ENCODE measurements at regions not wholly inside any gene's neighbourhood (a gene's known extent, or its start where the extent isn't known, plus 50 kb on each side); places are given as distances from the start of the nearest gene placed in this dataset.
"Not testable (repeated sequence)": the region's sequence is repeated elsewhere in the genome, so short reads cannot be mapped to it uniquely, and the experiment has no call there.

DNA sequence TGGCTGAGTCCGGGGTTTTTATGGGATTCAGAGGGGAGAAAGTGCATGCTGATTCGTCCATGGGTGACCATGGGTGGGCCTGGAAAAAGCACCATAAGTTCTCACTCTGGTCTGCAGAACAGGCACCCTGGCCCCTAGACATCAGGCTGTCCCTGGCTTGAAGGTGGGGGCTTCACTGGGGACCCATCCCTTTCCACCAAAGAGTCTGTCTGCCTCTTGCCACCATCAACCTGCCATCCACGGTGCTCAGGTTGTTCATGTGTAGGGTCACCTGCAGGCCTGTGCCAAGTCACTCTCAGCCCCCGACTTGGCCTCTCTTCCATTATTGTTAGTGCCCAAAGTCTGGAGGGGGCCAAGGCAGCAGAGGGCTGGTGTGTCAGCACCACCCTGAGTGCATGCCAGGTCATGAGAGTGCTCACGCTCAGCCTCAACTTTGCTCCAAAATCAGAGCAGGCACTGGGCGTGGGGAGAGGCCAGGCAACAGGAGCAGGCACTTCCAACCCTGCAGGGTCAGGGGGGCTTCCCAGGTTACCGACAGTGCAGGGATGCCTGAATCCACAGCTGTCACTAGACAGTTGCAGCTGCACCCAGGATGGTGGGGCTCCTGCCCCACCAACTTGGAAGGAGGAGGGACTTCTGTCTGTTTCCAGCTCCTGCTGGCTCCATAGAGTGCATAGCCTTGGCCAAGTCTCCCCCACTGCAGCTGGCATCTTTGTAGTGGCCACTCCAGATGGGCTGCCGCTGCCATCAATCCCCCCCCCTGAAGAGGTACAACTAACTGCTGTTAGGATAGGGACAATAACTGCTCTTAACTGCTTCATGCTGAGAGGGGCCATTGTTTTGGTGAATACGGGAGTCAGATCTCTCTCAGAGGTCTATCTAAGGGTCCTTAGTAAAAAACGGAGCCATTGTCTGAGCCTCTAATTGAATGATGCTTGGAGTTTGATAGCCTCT lies 209.3 kb downstream of the AKAIN1 start:
- ChIA-PET POLR2A (no interaction called here), CTCF (no interaction called here)
- Mint-ChIP-seq H3K36me3 (ENCODE audit: low read depth) (no peaks in the 10 kb centered on the region), H3K4me3 (no peak overlapping the region), H3K27ac (no peak overlapping the region), H3K9me3 (peaks cover 11% of the 10 kb centered on the region), H3K27me3 (no peaks in the 10 kb centered on the region), H3K4me1 (no peaks in the 10 kb centered on the region)
- no peak for DNase-seq

DNA sequence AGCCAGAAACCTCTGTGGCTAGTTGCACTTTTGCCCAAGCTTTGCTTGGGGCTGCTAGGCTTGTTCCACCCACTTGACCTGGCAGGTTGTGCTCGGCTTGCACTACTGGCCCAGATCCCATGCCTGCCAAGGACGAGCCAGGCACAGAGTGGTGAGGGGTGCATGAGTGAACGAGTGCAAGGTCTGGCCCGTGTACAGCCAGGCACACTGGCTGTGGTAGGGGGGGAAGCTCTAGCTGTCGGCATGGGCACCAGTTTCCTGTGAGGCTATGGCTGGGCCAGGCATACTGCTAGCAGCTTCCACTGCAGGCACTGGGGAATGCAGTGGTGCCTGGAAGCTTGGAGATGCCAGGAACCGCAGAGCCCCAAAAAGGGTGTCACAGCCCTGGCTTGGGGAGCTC lies 210.4 kb downstream of the AKAIN1 start:
- ChIA-PET CTCF (no interaction called here), POLR2A (no interaction called here)
- Mint-ChIP-seq H3K4me3 (no peak overlapping the region), H3K36me3 (ENCODE audit: low read depth) (no peaks in the 10 kb centered on the region), H3K27ac (no peak overlapping the region), H3K4me1 (no peaks in the 10 kb centered on the region), H3K9me3 (peaks cover 8% of the 10 kb centered on the region), H3K27me3 (no peaks in the 10 kb centered on the region)
- no peak for DNase-seq

DNA sequence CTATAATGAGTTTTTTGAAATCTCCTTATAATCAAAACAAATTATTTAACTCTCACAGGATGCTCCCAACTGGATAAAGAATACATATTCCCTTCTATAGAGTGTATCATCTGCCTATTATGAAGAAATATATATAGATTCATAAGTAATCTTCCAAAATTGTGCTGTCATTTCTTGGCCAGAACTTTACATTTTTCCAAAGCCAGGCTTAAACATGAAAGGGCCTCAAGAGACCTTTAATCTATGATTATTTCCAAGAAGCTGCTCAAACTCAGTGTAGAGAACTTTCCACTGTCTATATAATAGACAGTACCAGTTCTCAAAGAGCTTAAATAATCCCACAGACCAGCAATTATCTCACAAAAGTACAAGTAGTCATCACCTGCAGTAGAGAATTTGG lies 211.0 kb downstream of the AKAIN1 start:
- CTCF ChIA-PET, result no interaction called here

DNA sequence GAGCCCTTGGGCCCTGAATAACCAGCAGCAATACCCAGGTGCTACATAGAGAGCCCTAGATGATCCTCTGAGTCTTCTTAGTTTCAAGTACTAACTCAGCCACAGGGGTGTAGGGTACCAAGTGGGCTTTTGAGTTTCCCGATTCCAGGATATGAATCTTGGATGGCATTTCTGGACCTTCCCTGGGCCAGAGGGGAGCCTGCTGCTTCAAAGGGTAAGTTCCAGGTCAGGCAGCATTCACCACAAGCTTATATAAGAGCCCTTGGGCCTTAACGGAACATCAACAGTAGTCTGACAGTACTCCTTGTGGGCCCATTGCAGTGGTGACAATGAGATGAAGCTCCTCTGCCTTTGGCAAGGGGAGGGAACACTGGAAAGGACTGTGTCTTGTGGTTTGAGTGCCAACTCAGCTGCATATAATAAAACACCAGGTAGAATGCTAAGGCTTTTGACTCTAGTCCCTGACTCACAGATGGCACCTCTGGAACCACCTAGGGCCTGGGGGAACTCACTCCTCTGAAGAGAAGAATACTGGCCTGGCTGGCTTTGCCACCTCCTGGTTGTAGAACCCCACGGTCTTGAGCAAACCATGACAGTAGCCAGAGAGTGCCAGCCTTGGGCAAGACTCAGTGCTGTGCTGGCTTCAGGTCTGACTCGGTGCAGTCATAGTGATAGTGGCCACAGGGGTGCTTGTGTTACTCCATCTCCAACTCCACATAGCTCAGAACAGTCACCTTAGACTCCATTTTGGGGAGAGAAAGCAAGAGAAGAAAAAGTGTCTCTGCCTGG lies 235.7 kb downstream of the AKAIN1 start:
- no peaks in the 10 kb centered on the region for H3K27me3 Mint-ChIP-seq
- no peak overlapping the region for H3K27ac Mint-ChIP-seq
- DNase-seq, result no peak
- H3K4me1 Mint-ChIP-seq, result no peaks in the 10 kb centered on the region
- ChIA-PET POLR2A (no interaction called here), CTCF (no interaction called here)
- no peaks in the 10 kb centered on the region for H3K36me3 Mint-ChIP-seq (ENCODE audit: low read depth)
- H3K4me3 Mint-ChIP-seq, result no peak overlapping the region
- peaks cover 18% of the 10 kb centered on the region for H3K9me3 Mint-ChIP-seq

More for the DNA sequence above, 211.0 kb downstream of the AKAIN1 start:
- DNase-seq, result no peak
- H3K4me1 Mint-ChIP-seq, result no peaks in the 10 kb centered on the region
- H3K27me3 Mint-ChIP-seq, result no peaks in the 10 kb centered on the region
- H3K4me3 Mint-ChIP-seq, result no peak overlapping the region
- H3K36me3 Mint-ChIP-seq (ENCODE audit: low read depth), result no peaks in the 10 kb centered on the region
- H3K27ac Mint-ChIP-seq, result no peak overlapping the region
- POLR2A ChIA-PET, result no interaction called here
- H3K9me3 Mint-ChIP-seq, result peaks cover 8% of the 10 kb centered on the region

DNA sequence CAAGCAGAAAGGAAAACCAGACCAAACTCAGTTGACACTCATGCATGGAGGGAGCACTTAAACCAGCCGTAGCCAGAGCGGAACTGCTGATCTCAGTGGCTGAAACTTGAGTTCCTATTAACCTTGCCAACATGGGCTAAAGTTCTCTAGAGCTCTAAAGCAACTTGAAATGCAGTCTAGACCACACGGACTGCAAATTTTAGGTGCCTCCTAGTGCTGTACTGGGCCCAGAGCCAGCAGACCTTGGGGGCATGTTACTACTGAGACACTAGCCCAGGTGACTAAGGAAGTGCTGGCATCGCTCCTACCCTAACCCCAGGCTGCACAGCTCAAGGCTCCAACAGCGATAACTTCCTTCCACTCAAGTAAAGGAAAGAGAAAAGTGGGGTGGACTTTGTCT lies 236.5 kb downstream of the AKAIN1 start:
- no peaks in the 10 kb centered on the region for H3K27me3 Mint-ChIP-seq
- no peaks in the 10 kb centered on the region for H3K36me3 Mint-ChIP-seq (ENCODE audit: low read depth)
- no peak for DNase-seq
- H3K27ac Mint-ChIP-seq, result no peak overlapping the region
- no peaks in the 10 kb centered on the region for H3K4me1 Mint-ChIP-seq
- ChIA-PET POLR2A (no interaction called here), CTCF (no interaction called here)
- H3K9me3 Mint-ChIP-seq, result peaks cover 18% of the 10 kb centered on the region
- H3K4me3 Mint-ChIP-seq, result no peak overlapping the region

DNA sequence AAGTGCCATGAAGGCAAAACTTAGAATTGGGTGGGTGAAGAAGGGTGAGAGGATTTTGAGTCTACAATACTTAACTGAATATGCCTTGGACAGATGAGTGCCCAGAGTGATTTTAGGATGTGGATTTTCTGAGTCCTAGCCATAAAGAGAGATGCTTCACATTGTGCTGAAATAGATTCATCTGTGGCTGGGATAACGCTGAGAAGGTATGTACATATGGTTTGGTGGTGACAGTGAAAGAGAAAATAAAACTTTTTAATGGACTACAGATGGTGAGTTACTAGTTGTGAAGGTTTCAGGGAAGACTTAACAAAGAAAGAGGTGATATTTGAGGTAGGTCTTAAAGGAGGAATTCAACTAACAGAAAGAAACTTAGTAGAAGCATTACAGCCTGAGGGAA lies 265.8 kb downstream of the AKAIN1 start:
- POLR2A ChIA-PET, result no interaction called here
- CTCF ChIA-PET, result no interaction called here

DNA sequence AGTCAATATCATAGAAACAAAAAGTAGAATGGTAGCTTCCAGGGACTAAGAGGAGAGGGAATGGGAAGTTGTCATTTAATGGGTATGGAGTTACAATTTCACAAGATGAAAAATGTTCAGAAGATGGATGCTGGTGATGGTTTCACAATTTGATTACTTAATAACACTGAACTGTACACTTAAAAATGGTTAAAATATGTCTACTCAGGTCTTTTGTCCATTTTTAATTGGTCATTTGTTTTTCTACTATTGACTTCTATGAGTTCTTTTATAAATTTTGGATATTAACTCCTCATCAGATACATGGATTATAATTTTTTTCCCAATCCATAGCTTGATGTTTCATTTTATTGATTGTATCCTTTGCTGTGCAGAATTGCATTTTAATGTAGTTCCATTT lies 275.5 kb downstream of the AKAIN1 start:
- Mint-ChIP-seq H3K27me3 (no peaks in the 10 kb centered on the region), H3K36me3 (ENCODE audit: low read depth) (no peaks in the 10 kb centered on the region)

More for the DNA sequence above, 265.8 kb downstream of the AKAIN1 start:
- Mint-ChIP-seq H3K27ac (no peak overlapping the region), H3K27me3 (no peaks in the 10 kb centered on the region), H3K9me3 (peaks cover 6% of the 10 kb centered on the region), H3K36me3 (ENCODE audit: low read depth) (no peaks in the 10 kb centered on the region), H3K4me3 (no peak overlapping the region), H3K4me1 (no peaks in the 10 kb centered on the region)
- DNase-seq, result no peak

DNA sequence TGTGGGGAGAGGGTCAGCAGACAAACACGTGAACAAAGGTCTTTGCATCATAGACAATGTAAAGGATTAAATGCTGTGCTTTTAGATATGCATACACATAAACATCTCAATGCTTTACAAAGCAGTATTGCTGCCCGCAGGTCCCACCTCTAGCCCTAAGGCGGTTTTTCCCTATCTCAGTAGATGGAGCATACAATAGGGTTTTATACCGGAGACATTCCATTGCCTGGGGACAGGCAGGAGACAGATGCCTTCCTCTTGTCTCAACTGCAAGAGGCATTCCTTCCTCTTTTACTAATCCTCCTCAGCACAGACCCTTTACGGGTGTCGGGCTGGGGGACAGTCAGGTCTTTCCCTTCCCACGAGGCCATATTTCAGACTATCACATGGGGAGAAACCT lies 279.5 kb downstream of the AKAIN1 start:
- H3K9me3 Mint-ChIP-seq; H3K36me3 Mint-ChIP-seq (ENCODE audit: low read depth); H3K4me3 Mint-ChIP-seq; POLR2A ChIA-PET; H3K27ac Mint-ChIP-seq; CTCF ChIA-PET; H3K27me3 Mint-ChIP-seq; DNase-seq; H3K4me1 Mint-ChIP-seq: not testable (repeated sequence)

More for the DNA sequence above, 275.5 kb downstream of the AKAIN1 start:
- ChIA-PET CTCF (no interaction called here), POLR2A (no interaction called here)
- Mint-ChIP-seq H3K4me1 (no peaks in the 10 kb centered on the region), H3K27ac (no peak overlapping the region), H3K4me3 (no peak overlapping the region), H3K9me3 (peaks cover 7% of the 10 kb centered on the region)
- DNase-seq, result no peak

DNA sequence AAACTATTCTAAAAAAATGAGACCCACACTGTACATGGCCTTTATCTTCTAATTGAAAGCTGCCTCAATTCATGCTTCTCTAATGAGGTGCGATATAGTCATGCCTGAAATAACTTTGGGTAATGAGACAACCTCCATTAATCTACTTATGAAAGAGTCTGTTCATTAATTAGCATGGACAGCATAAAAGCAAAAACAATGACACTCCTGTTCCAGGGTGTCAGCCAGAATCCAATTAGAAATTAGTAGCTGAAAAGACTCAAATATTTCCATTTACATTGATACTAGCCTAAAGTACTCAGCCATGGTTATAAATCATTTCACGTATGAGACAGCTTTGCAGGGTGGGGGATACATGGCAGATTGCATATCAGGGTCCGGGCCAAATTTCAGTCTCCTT lies 288.7 kb downstream of the AKAIN1 start:
- H3K4me1 Mint-ChIP-seq, result no peaks in the 10 kb centered on the region
- no peaks in the 10 kb centered on the region for H3K27me3 Mint-ChIP-seq
- no peak overlapping the region for H3K27ac Mint-ChIP-seq
- peaks cover 2% of the 10 kb centered on the region for H3K9me3 Mint-ChIP-seq
- POLR2A ChIA-PET, result no interaction called here
- CTCF ChIA-PET, result no interaction called here
- no peaks in the 10 kb centered on the region for H3K36me3 Mint-ChIP-seq (ENCODE audit: low read depth)
- DNase-seq, result no peak
- H3K4me3 Mint-ChIP-seq, result no peak overlapping the region

DNA sequence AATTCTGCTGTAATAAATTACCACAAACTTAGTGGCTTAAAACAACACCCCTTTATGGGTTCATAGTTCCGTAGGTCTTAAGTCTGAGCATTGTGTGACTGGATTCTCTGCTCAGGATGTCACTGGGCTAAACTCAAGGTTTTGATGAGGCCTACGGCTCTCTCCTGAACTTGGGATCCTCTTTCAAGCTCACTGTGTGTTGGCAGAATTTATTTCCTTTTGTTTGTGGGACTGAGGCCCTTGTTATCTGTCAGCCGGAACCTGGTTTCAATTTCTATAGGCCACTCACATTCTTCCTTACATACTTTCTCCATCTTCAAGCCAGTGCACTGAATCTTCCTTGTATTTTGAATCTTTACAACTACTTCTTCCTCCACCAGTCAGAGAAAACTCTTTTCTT lies 290.2 kb downstream of the AKAIN1 start:
- Mint-ChIP-seq H3K27me3 (no peaks in the 10 kb centered on the region), H3K4me3 (no peak overlapping the region), H3K27ac (no peak overlapping the region), H3K36me3 (ENCODE audit: low read depth) (no peaks in the 10 kb centered on the region), H3K9me3 (peaks cover 5% of the 10 kb centered on the region), H3K4me1 (no peaks in the 10 kb centered on the region)
- no peak for DNase-seq
- ChIA-PET CTCF (no interaction called here), POLR2A (no interaction called here)

DNA sequence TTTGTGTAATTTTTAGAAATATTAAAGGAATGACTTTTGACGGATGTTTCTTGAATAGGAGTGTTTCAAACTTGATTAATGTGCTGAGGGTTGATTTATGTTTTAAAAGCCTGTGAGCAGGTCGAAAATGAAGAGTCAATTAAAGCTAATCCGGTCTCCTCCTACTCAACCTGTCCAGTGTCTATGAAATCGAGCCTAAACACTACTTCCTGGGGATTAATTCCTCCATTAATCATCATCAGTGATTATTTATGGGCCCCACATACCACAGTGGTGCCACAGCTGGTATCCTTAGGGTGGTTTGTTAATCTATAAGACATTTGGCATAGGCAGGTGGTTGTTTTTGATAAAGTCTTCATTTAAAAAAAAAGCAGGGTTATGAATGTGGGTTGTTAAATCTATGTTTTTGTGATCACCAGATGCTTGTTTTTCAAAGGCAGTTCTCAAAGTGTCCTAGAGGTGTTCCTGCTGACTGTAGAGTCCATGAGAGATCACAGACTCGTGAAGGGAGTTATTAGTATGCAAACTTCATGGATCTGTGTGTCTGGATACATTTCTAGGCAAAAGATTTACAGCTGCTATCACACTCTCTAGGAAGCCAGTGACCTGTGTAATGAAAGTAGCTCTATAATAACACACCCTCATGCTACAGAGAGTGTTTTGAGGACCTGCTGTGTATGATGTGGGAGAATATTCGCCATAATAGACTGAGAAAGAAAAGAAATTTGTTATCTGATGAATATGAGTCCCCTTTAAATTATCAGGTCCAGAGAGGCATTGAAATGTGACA lies 308.6 kb downstream of the AKAIN1 start:
- Mint-ChIP-seq H3K4me1 (no peaks in the 10 kb centered on the region), H3K4me3 (no peak overlapping the region), H3K27me3 (no peaks in the 10 kb centered on the region), H3K9me3 (peaks cover 19% of the 10 kb centered on the region), H3K36me3 (ENCODE audit: low read depth) (no peaks in the 10 kb centered on the region), H3K27ac (no peak overlapping the region)
- no peak for DNase-seq
- POLR2A ChIA-PET, result no interaction called here
- CTCF ChIA-PET, result no interaction called here

DNA sequence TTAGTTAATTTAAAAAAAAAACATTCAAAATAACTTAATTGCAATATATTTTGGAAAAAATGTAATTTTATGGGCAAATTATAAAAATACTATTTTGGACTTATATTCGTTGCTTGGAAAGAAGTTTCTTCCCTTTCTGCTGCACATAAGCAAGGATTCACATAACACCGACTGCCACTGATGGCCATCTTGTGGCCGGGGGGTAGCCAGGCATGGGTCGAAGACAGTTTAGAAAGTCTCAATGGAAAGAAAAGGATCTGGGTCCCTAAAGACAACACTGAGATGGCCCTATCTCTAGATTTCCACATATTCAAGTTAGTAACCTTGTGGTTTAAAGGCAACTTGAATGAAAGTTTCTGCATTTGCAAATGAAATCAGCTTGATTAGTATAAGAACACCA lies 318.6 kb downstream of the AKAIN1 start:
- POLR2A ChIA-PET, result no interaction called here
- CTCF ChIA-PET, result no interaction called here
- no peak for DNase-seq
- Mint-ChIP-seq H3K27me3 (no peaks in the 10 kb centered on the region), H3K27ac (no peak overlapping the region), H3K9me3 (peaks cover 14% of the 10 kb centered on the region), H3K4me3 (no peak overlapping the region), H3K4me1 (no peaks in the 10 kb centered on the region), H3K36me3 (ENCODE audit: low read depth) (no peaks in the 10 kb centered on the region)

DNA sequence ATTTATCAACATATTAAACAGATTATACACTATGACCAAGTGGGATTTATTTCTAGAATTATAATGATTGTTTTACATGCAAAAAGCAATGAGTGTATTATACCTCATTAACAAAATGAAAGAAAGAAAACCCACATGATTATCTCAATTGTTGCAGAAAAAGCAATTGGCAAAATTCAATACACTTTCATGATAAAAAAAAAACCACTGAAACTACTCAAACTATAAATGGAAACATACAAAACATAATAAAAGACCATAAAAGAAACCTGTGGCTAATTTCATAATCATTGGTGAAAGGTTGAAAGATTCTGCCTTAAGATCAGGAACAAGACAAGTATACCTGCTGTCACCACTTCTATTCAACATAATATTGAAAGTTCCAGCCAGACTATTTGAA lies 325.9 kb downstream of the AKAIN1 start:
- DNase-seq, result no peak
- Mint-ChIP-seq H3K4me3 (no peak overlapping the region), H3K27me3 (no peaks in the 10 kb centered on the region), H3K4me1 (no peaks in the 10 kb centered on the region), H3K36me3 (ENCODE audit: low read depth) (no peaks in the 10 kb centered on the region), H3K27ac (no peak overlapping the region), H3K9me3 (peaks cover 19% of the 10 kb centered on the region)
- POLR2A ChIA-PET, result no interaction called here
- CTCF ChIA-PET, result no interaction called here
